Gastroesophageal sphincter (tissue), 4 donors: ENCODE measurements at regions not wholly inside any gene's neighbourhood (a gene's known extent, or its start where the extent isn't known, plus 50 kb on each side); places are given as distances from the start of the nearest gene placed in this dataset.
"Not testable (repeated sequence)": the region's sequence is repeated elsewhere in the genome, so short reads cannot be mapped to it uniquely, and the experiment has no call there.

Source experiments
- ATAC-seq: fragments of 150-250 bp; one replicate; pipeline ENCODE4 v1.9.1; 2016; ENCODE audit warnings: mild to moderate bottlenecking, moderate library complexity
- H3K27ac ChIP-seq, 4 donors: fragments of 200-600 bp; sonication (generic) in 3 of 4; 1 replicate in 3 of 4; 2 replicates in 1 of 4; pipeline ENCODE4 v1.5.1; 2016 to 2019
- H3K27me3 ChIP-seq: fragments of 200-600 bp; sonication (generic); one replicate; pipeline ENCODE4 v1.5.1; 2019
- H3K36me3 ChIP-seq, 2 donors: fragments of 200-600 bp; sonication (generic); one replicate each; pipeline ENCODE4 v1.5.1; 2019; ENCODE audit warnings: control low read depth in 1 of 2
- H3K4me1 ChIP-seq, 3 donors: fragments of 200-600 bp; sonication (generic); 1 replicate in 2 of 3; 2 replicates in 1 of 3; pipeline ENCODE4 v1.5.1; 2016 to 2019; ENCODE audit warnings: control low read depth in 2 of 3
- H3K4me3 ChIP-seq, 2 donors: fragments of 200-600 bp; sonication (generic); one replicate each; pipeline ENCODE4 v1.5.1; 2019; ENCODE audit warnings: mild to moderate bottlenecking in 1 of 2, moderate library complexity in 1 of 2
- H3K9me3 ChIP-seq, 3 donors: fragments of 200-600 bp; sonication (generic); one replicate each; pipeline ENCODE4 v1.5.1; 2017 to 2019; ENCODE audit warnings: control low read depth in 2 of 3
- CTCF ChIP-seq, 4 experiments: fragments of 200-600 bp in 2 of 4; fragments of 450-650 bp in 2 of 4; sonication (generic) in 1 of 4; IDR thresholded peaks; one replicate each; pipeline ENCODE4 v1.5.1; 2017 to 2019; ENCODE audit warnings: antibody characterized with exemption in 4 of 4, mild to moderate bottlenecking in 2 of 4, moderate library complexity in 2 of 4
- EP300 ChIP-seq: sonication (generic); formaldehyde crosslinking; IDR thresholded peaks from one replicate; pipeline ENCODE4 v1.6.1; 2017; ENCODE audit warnings: antibody characterized with exemption, mild to moderate bottlenecking
- POLR2A ChIP-seq, 2 donors: fragments of 450-650 bp; IDR thresholded peaks; one replicate each; pipeline ENCODE4 v1.6.1; 2017; ENCODE audit warnings: antibody characterized with exemption in 2 of 2, mild to moderate bottlenecking in 2 of 2, moderate library complexity in 1 of 2
- POLR2AphosphoS5 ChIP-seq: sonication (generic); formaldehyde crosslinking; IDR thresholded peaks from one replicate; pipeline ENCODE4 v1.6.1; 2017; ENCODE audit warnings: antibody characterized with exemption
- WGBS, 2 donors: methylation state at CpG; one replicate each; pipeline ENCODE4 v1.1.5; 2018; ENCODE audit warnings: low coverage in 1 of 2; 5-methylcytosine and 5-hydroxymethylcytosine counted together

- no peaks in the 10 kb centered on the region for H3K36me3 ChIP-seq
- WGBS, 2 donors: 79% methylated on average over 8 of the region's 8 CpGs; no CpG with 5 or more reads in 1 of the 2 donors
- H3K4me3 ChIP-seq: no peak overlapping the region
- no peaks in the 10 kb centered on the region for H3K9me3 ChIP-seq
- no peak for TF ChIP-seq POLR2A (IDR thresholded peaks at IDR 0.05)
- TF ChIP-seq CTCF (IDR thresholded peaks at IDR 0.05): no peak
- no peak for TF ChIP-seq POLR2AphosphoS5
- no peak for TF ChIP-seq EP300
- no peaks in the 10 kb centered on the region for H3K27me3 ChIP-seq
- no peaks in the 10 kb centered on the region for H3K4me1 ChIP-seq
- no peak overlapping the region for H3K27ac ChIP-seq
- ATAC-seq: no peak
These were observed 80.3 kb upstream of the FLT1 start for GRCh38 chr13:28575200-28575599.

GRCh38 chr13:28574617-28575142 lies 79.8 kb upstream of the FLT1 start:
- TF ChIP-seq POLR2AphosphoS5 (no peak), POLR2A (IDR thresholded peaks at IDR 0.05) (no peak), EP300 (no peak), CTCF (IDR thresholded peaks at IDR 0.05) (no peak)
- 62 to 71% methylated on average over 2 to 8 of the region's 10 CpGs for WGBS, 2 donors

GRCh38 chr13:28573595-28574373 lies 78.9 kb upstream of the FLT1 start:
- 78 to 95% methylated on average over 10 to 11 of the region's 11 CpGs for WGBS, 2 donors
- ATAC-seq: no peak
- no peak for TF ChIP-seq CTCF (IDR thresholded peaks at IDR 0.05)
- TF ChIP-seq POLR2A (IDR thresholded peaks at IDR 0.05): no peak
- TF ChIP-seq EP300: no peak
- TF ChIP-seq POLR2AphosphoS5: no peak
- no peaks in the 10 kb centered on the region for H3K4me1 ChIP-seq
- H3K27ac ChIP-seq: no peak overlapping the region
- no peaks in the 10 kb centered on the region for H3K9me3 ChIP-seq
- H3K27me3 ChIP-seq: no peaks in the 10 kb centered on the region
- H3K36me3 ChIP-seq: no peaks in the 10 kb centered on the region
- no peak overlapping the region for H3K4me3 ChIP-seq

More at GRCh38 chr13:28574617-28575142, 79.8 kb upstream of the FLT1 start:
- no peak for ATAC-seq
- no peak overlapping the region for H3K4me3 ChIP-seq
- H3K36me3 ChIP-seq: no peaks in the 10 kb centered on the region
- no peaks in the 10 kb centered on the region for H3K4me1 ChIP-seq
- no peaks in the 10 kb centered on the region for H3K27me3 ChIP-seq
- no peak overlapping the region for H3K27ac ChIP-seq
- no peaks in the 10 kb centered on the region for H3K9me3 ChIP-seq

GRCh38 chr13:28572871-28573270 lies 77.9 kb upstream of the FLT1 start:
- no peak overlapping the region for H3K27ac ChIP-seq
- no peaks in the 10 kb centered on the region for H3K4me1 ChIP-seq
- TF ChIP-seq CTCF (IDR thresholded peaks at IDR 0.05) (no peak), POLR2AphosphoS5 (no peak), POLR2A (IDR thresholded peaks at IDR 0.05) (no peak), EP300 (no peak)
- H3K9me3 ChIP-seq: no peaks in the 10 kb centered on the region
- no peaks in the 10 kb centered on the region for H3K36me3 ChIP-seq
- no peaks in the 10 kb centered on the region for H3K27me3 ChIP-seq
- WGBS, 2 donors: 91 to 93% methylated on average over 5 of the region's 5 CpGs
- no peak for ATAC-seq
- no peak overlapping the region for H3K4me3 ChIP-seq

- not testable (repeated sequence) for H3K27me3 ChIP-seq, H3K36me3 ChIP-seq, H3K9me3 ChIP-seq, H3K27ac ChIP-seq, H3K4me1 ChIP-seq, H3K4me3 ChIP-seq, ATAC-seq
- 62 to 69% methylated on average over 2 to 6 of the region's 7 CpGs for WGBS, 2 donors
These were observed 75.4 kb upstream of the FLT1 start for GRCh38 chr13:28570356-28570755.
